K562 (cell line): ENCODE measurements at regions not wholly inside any gene's neighbourhood (a gene's known extent, or its start where the extent isn't known, plus 50 kb on each side); places are given as distances from the start of the nearest gene placed in this dataset.

Experiments used
- ADNP ChIP-seq: fragments of 200-800 bp; sonication (Bioruptor generic); IDR thresholded peaks from 2 replicates; pipeline ENCODE4 v1.6.1; 2016; ENCODE audit warnings: missing genetic modification characterization, missing compliant biosample characterization
- COPS2 ChIP-seq: fragments of 450-650 bp; conservative IDR thresholded peaks from 2 replicates; pipeline ENCODE4 v1.6.1; 2016; ENCODE audit warnings: mild to moderate bottlenecking, moderate library complexity
- EP400 ChIP-seq: fragments of 450-650 bp; IDR thresholded peaks from 2 replicates; pipeline ENCODE4 v1.6.1; 2017; ENCODE audit warnings: antibody characterized with exemption, mild to moderate bottlenecking, moderate library complexity
- KDM5B ChIP-seq: fragments of 200-600 bp; sonication (generic); IDR thresholded peaks from 2 replicates; pipeline ENCODE4 v1.6.1; 2012; ENCODE audit warnings: low read depth, mild to moderate bottlenecking, moderate library complexity, low read length, control low read depth, inconsistent platforms; ENCODE audit not compliant: insufficient replicate concordance
- LEF1 ChIP-seq: fragments of 450-650 bp; IDR thresholded peaks from 2 replicates; pipeline ENCODE4 v1.6.1; 2016; ENCODE audit warnings: mild to moderate bottlenecking
- MECOM ChIP-seq: fragments of 250-450 bp; sonication (Bioruptor Pico); IDR thresholded peaks from 2 replicates; pipeline ENCODE4 v1.8.0; 2022; ENCODE audit warnings: inconsistent platforms
- RBFOX2 ChIP-seq: fragments of 200-400 bp; formaldehyde crosslinking; IDR thresholded peaks from 2 replicates; pipeline ENCODE4 v1.6.1; 2017; ENCODE audit warnings: low read depth, mild to moderate bottlenecking, low read length, moderate library complexity
- SFPQ ChIP-seq: fragments of 200-400 bp; formaldehyde crosslinking; IDR thresholded peaks from 2 replicates; pipeline ENCODE4 v1.6.1; 2017; ENCODE audit warnings: mild to moderate bottlenecking, low read depth, low read length, moderate library complexity
- SPI1 ChIP-seq: IDR thresholded peaks from 2 replicates; pipeline ENCODE4 v1.6.1; 2011; ENCODE audit warnings: low read depth, low read length, control low read depth, borderline replicate concordance
- SRSF1 ChIP-seq: fragments of 200-400 bp; formaldehyde crosslinking; IDR thresholded peaks from 2 replicates; pipeline ENCODE4 v1.6.1; 2017; ENCODE audit warnings: mild to moderate bottlenecking, low read depth, low read length, moderate library complexity
- TCF7 ChIP-seq: sonication (generic); IDR thresholded peaks from 2 replicates; pipeline ENCODE4 v1.6.1; 2016; ENCODE audit warnings: antibody characterized with exemption, borderline replicate concordance
- ZNF12 ChIP-seq: sonication (generic); formaldehyde crosslinking; IDR thresholded peaks from 2 replicates; pipeline ENCODE4 v1.4.0; 2020; ENCODE audit warnings: mild to moderate bottlenecking, missing genetic modification reagents
- ZNF232 ChIP-seq: sonication (generic); formaldehyde crosslinking; IDR thresholded peaks from 2 replicates; pipeline ENCODE4 v1.8.0; 2022; ENCODE audit warnings: mild to moderate bottlenecking, missing genetic modification reagents
- ZNF639 ChIP-seq, 2 experiments: fragments of 200-800 bp in 1 of 2; sonication (Bioruptor generic) in 1 of 2; sonication (generic) in 1 of 2; formaldehyde crosslinking in 1 of 2; IDR thresholded peaks in 1 of 2; conservative IDR thresholded peaks in 1 of 2; 2 replicates each; pipeline versions ENCODE4 v1.5.0 to v1.6.1; 2016 to 2020; ENCODE audit warnings: missing compliant biosample characterization in 1 of 2, missing genetic modification characterization in 1 of 2, missing genetic modification reagents in 1 of 2
- TF ChIP-seq, protein P1 (sequence below): sonication (generic); formaldehyde crosslinking; IDR thresholded peaks from 2 replicates; pipeline ENCODE4 v1.8.1; 2022; ENCODE audit warnings: missing genetic modification reagents
- TF ChIP-seq, protein P2 (sequence below): sonication (generic); formaldehyde crosslinking; IDR thresholded peaks from 2 replicates; pipeline ENCODE4 v1.8.0; 2023; ENCODE audit warnings: mild to moderate bottlenecking, missing genetic modification reagents
- TF ChIP-seq, protein P3 (sequence below): fragments of 250-450 bp; sonication (Bioruptor Pico); IDR thresholded peaks from 2 replicates; pipeline ENCODE4 v1.5.0; 2020; ENCODE audit warnings: mild to moderate bottlenecking
- TF ChIP-seq, protein P4 (sequence below): fragments of 250-450 bp; sonication (Bioruptor Pico); IDR thresholded peaks from 2 replicates; pipeline ENCODE4 v1.8.0; 2022; ENCODE audit warnings: moderate library complexity, mild to moderate bottlenecking, inconsistent platforms

DNA sequence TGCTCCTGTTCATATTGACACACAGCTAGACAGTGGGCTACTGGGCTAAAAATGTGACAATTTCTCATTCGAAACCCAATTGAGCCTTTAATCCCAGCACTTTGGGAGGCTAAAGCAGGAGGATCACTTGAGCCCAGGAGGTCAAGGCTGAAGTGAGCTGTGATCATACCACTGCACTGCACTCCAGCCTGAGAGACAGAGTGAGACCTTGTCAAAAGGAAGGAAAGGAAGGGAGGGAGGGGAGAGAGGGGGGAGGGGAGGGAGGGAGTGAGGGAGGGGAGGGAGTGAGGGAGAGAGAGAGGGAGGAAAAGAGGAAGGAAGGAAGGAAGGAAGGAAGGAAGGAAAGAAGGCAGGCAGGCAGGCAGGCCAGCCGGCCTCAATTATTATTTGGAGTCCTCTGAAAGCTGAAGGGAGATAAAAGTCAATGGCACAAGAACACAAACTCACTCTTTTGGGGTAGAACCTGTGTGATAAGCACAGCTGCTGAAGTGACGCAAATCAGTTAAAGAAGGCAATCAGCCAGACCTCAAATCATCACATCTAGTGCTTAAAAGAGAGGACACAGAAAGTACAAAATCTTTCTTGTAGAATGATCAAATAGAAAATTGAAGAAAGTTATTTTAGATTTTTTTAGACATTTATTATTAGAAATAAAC is 98.1 kb downstream of the CCDC71L start (continued):
- TF ChIP-seq ZNF639 (CRISPR knock-in tag; conservative IDR thresholded peaks at IDR 0.05 in 1 of 2, IDR thresholded peaks at IDR 0.05 in 1 of 2) (0 out of 4 replicates have a peak, but pooled peaks of 1 of the 2 experiments have one; percentile 37), LEF1 (peak; percentile 71; the same call in 1 of the 2 replicates), SPI1 (no peak), EP400 (peak; percentile 29; the same call in 1 of the 2 replicates), RBFOX2 (no peak), ADNP (tag) (peak; percentile 58; the same call in 1 of the 2 replicates), ZNF12 (CRISPR knock-in tag) (no peak), MECOM (CRISPR knock-in tag) (no peak), KDM5B (no peak), SRSF1 (no peak), ZNF232 (CRISPR knock-in tag) (no peak), SFPQ (no peak), TCF7 (no peak), COPS2 (no peak)
- TF ChIP-seq, protein P1, sequence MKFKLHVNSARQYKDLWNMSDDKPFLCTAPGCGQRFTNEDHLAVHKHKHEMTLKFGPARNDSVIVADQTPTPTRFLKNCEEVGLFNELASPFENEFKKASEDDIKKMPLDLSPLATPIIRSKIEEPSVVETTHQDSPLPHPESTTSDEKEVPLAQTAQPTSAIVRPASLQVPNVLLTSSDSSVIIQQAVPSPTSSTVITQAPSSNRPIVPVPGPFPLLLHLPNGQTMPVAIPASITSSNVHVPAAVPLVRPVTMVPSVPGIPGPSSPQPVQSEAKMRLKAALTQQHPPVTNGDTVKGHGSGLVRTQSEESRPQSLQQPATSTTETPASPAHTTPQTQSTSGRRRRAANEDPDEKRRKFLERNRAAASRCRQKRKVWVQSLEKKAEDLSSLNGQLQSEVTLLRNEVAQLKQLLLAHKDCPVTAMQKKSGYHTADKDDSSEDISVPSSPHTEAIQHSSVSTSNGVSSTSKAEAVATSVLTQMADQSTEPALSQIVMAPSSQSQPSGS (CRISPR knock-in tag): no peak
- TF ChIP-seq, protein P2, sequence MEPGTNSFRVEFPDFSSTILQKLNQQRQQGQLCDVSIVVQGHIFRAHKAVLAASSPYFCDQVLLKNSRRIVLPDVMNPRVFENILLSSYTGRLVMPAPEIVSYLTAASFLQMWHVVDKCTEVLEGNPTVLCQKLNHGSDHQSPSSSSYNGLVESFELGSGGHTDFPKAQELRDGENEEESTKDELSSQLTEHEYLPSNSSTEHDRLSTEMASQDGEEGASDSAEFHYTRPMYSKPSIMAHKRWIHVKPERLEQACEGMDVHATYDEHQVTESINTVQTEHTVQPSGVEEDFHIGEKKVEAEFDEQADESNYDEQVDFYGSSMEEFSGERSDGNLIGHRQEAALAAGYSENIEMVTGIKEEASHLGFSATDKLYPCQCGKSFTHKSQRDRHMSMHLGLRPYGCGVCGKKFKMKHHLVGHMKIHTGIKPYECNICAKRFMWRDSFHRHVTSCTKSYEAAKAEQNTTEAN (CRISPR knock-in tag): no peak
- TF ChIP-seq, protein P3, sequence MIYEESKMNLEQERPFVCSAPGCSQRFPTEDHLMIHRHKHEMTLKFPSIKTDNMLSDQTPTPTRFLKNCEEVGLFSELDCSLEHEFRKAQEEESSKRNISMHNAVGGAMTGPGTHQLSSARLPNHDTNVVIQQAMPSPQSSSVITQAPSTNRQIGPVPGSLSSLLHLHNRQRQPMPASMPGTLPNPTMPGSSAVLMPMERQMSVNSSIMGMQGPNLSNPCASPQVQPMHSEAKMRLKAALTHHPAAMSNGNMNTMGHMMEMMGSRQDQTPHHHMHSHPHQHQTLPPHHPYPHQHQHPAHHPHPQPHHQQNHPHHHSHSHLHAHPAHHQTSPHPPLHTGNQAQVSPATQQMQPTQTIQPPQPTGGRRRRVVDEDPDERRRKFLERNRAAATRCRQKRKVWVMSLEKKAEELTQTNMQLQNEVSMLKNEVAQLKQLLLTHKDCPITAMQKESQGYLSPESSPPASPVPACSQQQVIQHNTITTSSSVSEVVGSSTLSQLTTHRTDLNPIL: no peak
- TF ChIP-seq, protein P4, sequence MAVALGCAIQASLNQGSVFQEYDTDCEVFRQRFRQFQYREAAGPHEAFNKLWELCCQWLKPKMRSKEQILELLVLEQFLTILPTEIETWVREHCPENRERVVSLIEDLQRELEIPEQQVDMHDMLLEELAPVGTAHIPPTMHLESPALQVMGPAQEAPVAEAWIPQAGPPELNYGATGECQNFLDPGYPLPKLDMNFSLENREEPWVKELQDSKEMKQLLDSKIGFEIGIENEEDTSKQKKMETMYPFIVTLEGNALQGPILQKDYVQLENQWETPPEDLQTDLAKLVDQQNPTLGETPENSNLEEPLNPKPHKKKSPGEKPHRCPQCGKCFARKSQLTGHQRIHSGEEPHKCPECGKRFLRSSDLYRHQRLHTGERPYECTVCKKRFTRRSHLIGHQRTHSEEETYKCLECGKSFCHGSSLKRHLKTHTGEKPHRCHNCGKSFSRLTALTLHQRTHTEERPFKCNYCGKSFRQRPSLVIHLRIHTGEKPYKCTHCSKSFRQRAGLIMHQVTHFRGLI: no peak
